ENCODE measurements at regions not wholly inside any gene's neighbourhood (a gene's known extent, or its start where the extent isn't known, plus 50 kb on each side); places are given as distances from the start of the nearest gene placed in this dataset.
A peak's percentile ranks its signal among the peaks of the same experiment; 100 is the strongest.

DNA sequence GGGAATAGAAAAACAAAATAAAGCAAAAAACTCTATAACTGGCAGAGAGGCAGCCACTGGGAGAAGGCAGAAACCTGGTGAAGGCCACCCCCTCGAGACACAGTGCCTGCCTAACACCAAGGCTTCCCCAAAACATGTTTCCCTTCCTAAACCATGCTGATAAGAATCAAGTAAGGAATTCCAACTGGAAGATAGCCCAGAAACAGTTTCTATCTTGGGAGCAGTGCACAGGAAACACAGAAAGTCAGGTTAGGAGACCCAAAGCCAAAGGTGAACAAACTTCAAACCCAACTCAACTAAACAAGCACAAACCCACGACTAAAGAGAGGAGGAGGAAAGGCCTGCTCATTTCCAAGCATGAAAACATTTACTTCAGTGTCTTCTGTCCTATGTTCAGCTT, 433.7 kb upstream of the RGS17 start (continued):
- no peak for TF ChIP-seq SNAI1 (CRISPR knock-in tag; IDR thresholded peaks at IDR 0.05; ENCODE audit: borderline replicate concordance)

DNA sequence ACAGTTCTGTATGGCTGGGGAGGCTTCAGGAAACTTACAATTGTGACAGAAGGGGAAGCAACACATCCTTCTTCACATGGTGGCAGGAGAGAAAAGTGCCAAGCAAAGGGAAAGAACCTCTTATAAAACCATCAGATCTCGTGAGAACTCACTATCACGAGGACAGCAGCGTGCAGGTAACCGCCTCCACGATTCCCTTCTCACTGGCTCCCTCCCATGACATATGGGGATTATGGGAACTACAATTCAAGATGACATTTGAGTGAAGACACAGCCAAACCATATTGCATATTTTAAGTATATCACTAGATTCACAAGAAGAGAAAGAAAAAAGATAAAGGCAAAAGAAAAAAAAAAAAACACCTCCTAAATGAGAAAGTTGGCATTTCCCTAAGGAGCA, 431.9 kb upstream of the RGS17 start:
- Histone ChIP-seq H3K79me2 (ENCODE audit: insufficient read depth, low read length) (no peaks in the 10 kb centered on the region), H3K4me3 (replicated peaks in 1 of 3; ENCODE audit: insufficient read depth in 1 of 3, low read depth in 2 of 3, low read length in 3 of 3) (no peak overlapping the region), H4K20me1 (ENCODE audit: insufficient read depth, low read length) (no peaks in the 10 kb centered on the region), H3K4me2 (ENCODE audit: low read depth, low read length) (no peak overlapping the region), H3K9ac (ENCODE audit: insufficient read depth, low read depth, low read length) (no peak overlapping the region), H3K27me3 (ENCODE audit: control insufficient read depth in 1 of 2, insufficient read depth in 2 of 2, low read length in 2 of 2) (no peaks in the 10 kb centered on the region), H3K9me3 (ENCODE audit: low read length) (0 out of 2 replicates have a peak, but pooled peaks cover 6% of the 10 kb centered on the region), H3K36me3 (replicated peaks in 1 of 2; ENCODE audit: control insufficient read depth in 1 of 2, insufficient read depth in 2 of 2, low read length in 2 of 2) (no peaks in the 10 kb centered on the region), H2AFZ (ENCODE audit: low read length) (no peak overlapping the region), H3K4me1 (ENCODE audit: insufficient read depth, low read length) (no peaks in the 10 kb centered on the region), H3K27ac (ENCODE audit: extremely low read length, insufficient read depth, low read length) (no peak overlapping the region)
- TF ChIP-seq SSRP1 (CRISPR knock-in tag; IDR thresholded peaks at IDR 0.05) = no peak
- TF ChIP-seq YEATS4 (CRISPR knock-in tag; IDR thresholded peaks at IDR 0.05; ENCODE audit: borderline replicate concordance) = no peak
- no peak for TF ChIP-seq ZMYM3 (CRISPR knock-in tag; IDR thresholded peaks at IDR 0.05)
- no peak for TF ChIP-seq SCMH1 (CRISPR knock-in tag; IDR thresholded peaks at IDR 0.05; ENCODE audit: borderline replicate concordance)
- no peak for TF ChIP-seq ATF1 (CRISPR knock-in tag; IDR thresholded peaks at IDR 0.05)
- 0 out of 2 replicates have a peak, but pooled peaks have one; percentile 49 for TF ChIP-seq CHD2 (IDR thresholded peaks at IDR 0.05; ENCODE audit: low read depth, low read length)
- TF ChIP-seq ZNF33A (CRISPR knock-in tag; IDR thresholded peaks at IDR 0.05; ENCODE audit: borderline replicate concordance) = no peak
- no peak for TF ChIP-seq ZNF12 (CRISPR knock-in tag; IDR thresholded peaks at IDR 0.05)
- TF ChIP-seq, protein P1, sequence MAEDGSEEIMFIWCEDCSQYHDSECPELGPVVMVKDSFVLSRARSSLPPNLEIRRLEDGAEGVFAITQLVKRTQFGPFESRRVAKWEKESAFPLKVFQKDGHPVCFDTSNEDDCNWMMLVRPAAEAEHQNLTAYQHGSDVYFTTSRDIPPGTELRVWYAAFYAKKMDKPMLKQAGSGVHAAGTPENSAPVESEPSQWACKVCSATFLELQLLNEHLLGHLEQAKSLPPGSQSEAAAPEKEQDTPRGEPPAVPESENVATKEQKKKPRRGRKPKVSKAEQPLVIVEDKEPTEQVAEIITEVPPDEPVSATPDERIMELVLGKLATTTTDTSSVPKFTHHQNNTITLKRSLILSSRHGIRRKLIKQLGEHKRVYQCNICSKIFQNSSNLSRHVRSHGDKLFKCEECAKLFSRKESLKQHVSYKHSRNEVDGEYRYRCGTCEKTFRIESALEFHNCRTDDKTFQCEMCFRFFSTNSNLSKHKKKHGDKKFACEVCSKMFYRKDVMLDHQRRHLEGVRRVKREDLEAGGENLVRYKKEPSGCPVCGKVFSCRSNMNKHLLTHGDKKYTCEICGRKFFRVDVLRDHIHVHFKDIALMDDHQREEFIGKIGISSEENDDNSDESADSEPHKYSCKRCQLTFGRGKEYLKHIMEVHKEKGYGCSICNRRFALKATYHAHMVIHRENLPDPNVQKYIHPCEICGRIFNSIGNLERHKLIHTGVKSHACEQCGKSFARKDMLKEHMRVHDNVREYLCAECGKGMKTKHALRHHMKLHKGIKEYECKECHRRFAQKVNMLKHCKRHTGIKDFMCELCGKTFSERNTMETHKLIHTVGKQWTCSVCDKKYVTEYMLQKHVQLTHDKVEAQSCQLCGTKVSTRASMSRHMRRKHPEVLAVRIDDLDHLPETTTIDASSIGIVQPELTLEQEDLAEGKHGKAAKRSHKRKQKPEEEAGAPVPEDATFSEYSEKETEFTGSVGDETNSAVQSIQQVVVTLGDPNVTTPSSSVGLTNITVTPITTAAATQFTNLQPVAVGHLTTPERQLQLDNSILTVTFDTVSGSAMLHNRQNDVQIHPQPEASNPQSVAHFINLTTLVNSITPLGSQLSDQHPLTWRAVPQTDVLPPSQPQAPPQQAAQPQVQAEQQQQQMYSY (CRISPR knock-in tag; IDR thresholded peaks at IDR 0.05) = no peak
- TF ChIP-seq ZNF891 (CRISPR knock-in tag; IDR thresholded peaks at IDR 0.05) = no peak
- no peak for TF ChIP-seq GATAD1 (CRISPR knock-in tag; IDR thresholded peaks at IDR 0.05)
- peak; percentile 47; the same call in 1 of the 2 replicates for TF ChIP-seq ZMYM4 (CRISPR knock-in tag; IDR thresholded peaks at IDR 0.05)
- DNase-seq (ENCODE audit: low spot score) (peak; percentile 4), ATAC-seq (peak; percentile 43; the same call in 1 of the 3 replicates), FAIRE-seq (no peak)
- intact Hi-C loops (cut with micrococcal nuclease; ENCODE audit: unreplicated experiment) = no loop called here
- POLR2A ChIA-PET = no interaction called here
- CTCF ChIA-PET (ENCODE audit: low intra/inter-chr PET ratio, low total read pairs) = no interaction called here
- in situ Hi-C loops (cut with HindIII; ENCODE audit: extremely low pct_ligation_motif_present, low pct_unique_long_range_greater_than_20kb) = no loop called here
- 22% methylated on average over 5 of the region's 5 CpGs for WGBS (ENCODE audit: low lambda C conversion rate)
- no TSS peak for BruUV-seq (replicated peaks)
